H1 (cell line): ENCODE measurements at regions not wholly inside any gene's neighbourhood (a gene's known extent, or its start where the extent isn't known, plus 50 kb on each side); places are given as distances from the start of the nearest gene placed in this dataset.

ENCODE experiments used
- CBX8 ChIP-seq: fragments of 300-800, 300-1000 bp; sonication (generic); IDR thresholded peaks from 2 replicates; pipeline ENCODE4 v1.7.1; 2016; ENCODE audit warnings: low read depth, low read length, borderline replicate concordance
- CTCF ChIP-seq, 3 experiments: IDR thresholded peaks; 1 replicate in 2 of 3; 2 replicates in 1 of 3; pipeline versions ENCODE4 v1.5.1 to v1.6.1; 2011; ENCODE audit warnings: low read length in 3 of 3, mild to moderate bottlenecking in 3 of 3, inconsistent platforms in 2 of 3, low read depth in 1 of 3, moderate library complexity in 1 of 3; ENCODE audit not compliant: insufficient read depth in 1 of 3; ENCODE audit errors: control extremely low read depth in 1 of 3
- EZH2 ChIP-seq: fragments of 200-600 bp; sonication (generic); IDR thresholded peaks from 2 replicates; pipeline ENCODE4 v1.7.1; 2012; ENCODE audit warnings: low read depth, mild to moderate bottlenecking, moderate library complexity, low read length, inconsistent platforms; ENCODE audit not compliant: severe bottlenecking
- FOSL1 ChIP-seq: IDR thresholded peaks from 2 replicates; pipeline ENCODE4 v1.6.1; 2011; ENCODE audit warnings: mild to moderate bottlenecking, low read depth, low read length, moderate library complexity; ENCODE audit not compliant: insufficient read depth
- KDM1A ChIP-seq: fragments of 200-600, 300-600 bp; sonication (generic); IDR thresholded peaks from 2 replicates; pipeline ENCODE4 v1.7.1; 2016; ENCODE audit warnings: mild to moderate bottlenecking, low read length, borderline replicate concordance
- POLR2A ChIP-seq, 2 experiments: IDR thresholded peaks; 1 replicate in 1 of 2; 2 replicates in 1 of 2; pipeline ENCODE4 v1.6.1; 2011; ENCODE audit warnings: low read depth in 2 of 2, low read length in 2 of 2, mild to moderate bottlenecking in 2 of 2; ENCODE audit errors: control extremely low read depth in 1 of 2
- POLR2AphosphoS5 ChIP-seq: IDR thresholded peaks from 2 replicates; pipeline ENCODE4 v1.6.1; 2011; ENCODE audit warnings: low read depth, low read length
- RNF2 ChIP-seq: fragments of 200-900, 300-1000 bp; sonication (generic); IDR thresholded peaks from 2 replicates; pipeline ENCODE4 v1.7.1; 2016; ENCODE audit warnings: borderline replicate concordance, low read depth, mild to moderate bottlenecking, antibody characterized with exemption, low read length; ENCODE audit not compliant: poor library complexity, severe bottlenecking; ENCODE audit errors: missing control alignments
- SIX5 ChIP-seq: IDR thresholded peaks from 2 replicates; pipeline ENCODE4 v1.6.1; 2011; ENCODE audit warnings: mild to moderate bottlenecking, low read depth, low read length
- TCF12 ChIP-seq: IDR thresholded peaks from 2 replicates; pipeline ENCODE4 v1.6.1; 2011; ENCODE audit warnings: low read depth, mild to moderate bottlenecking, low read length
- TF ChIP-seq, protein P1 (sequence below): IDR thresholded peaks from 2 replicates; pipeline ENCODE4 v1.6.1; 2011; ENCODE audit warnings: low read length, improper control_type of control experiment

- TF ChIP-seq CTCF (IDR thresholded peaks at IDR 0.05; ENCODE audit: control extremely low read depth in 1 of 3, insufficient read depth in 1 of 3, low read depth in 1 of 3, low read length in 3 of 3) (no peak), POLR2A (IDR thresholded peaks at IDR 0.05; ENCODE audit: control extremely low read depth in 1 of 2, low read depth in 2 of 2, low read length in 2 of 2) (no peak), CBX8 (no peak), EZH2 (no peak), FOSL1 (no peak), POLR2AphosphoS5 (no peak), TCF12 (no peak), RNF2 (no peak), SIX5 (no peak), KDM1A (no peak)
- TF ChIP-seq, protein P1, sequence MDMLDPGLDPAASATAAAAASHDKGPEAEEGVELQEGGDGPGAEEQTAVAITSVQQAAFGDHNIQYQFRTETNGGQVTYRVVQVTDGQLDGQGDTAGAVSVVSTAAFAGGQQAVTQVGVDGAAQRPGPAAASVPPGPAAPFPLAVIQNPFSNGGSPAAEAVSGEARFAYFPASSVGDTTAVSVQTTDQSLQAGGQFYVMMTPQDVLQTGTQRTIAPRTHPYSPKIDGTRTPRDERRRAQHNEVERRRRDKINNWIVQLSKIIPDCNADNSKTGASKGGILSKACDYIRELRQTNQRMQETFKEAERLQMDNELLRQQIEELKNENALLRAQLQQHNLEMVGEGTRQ: no peak
These were observed 305.4 kb downstream of the LPIN1 start for GRCh38 chr2:12051831-12052230.
